Bronchial epithelial cell (primary cell): ENCODE measurements at regions not wholly inside any gene's neighbourhood (a gene's known extent, or its start where the extent isn't known, plus 50 kb on each side); places are given as distances from the start of the nearest gene placed in this dataset.
A peak's percentile ranks its signal among the peaks of the same experiment; 100 is the strongest.

Source experiments
- DNase-seq: peaks from one replicate; pipeline ENCODE4 v3.0.0-alpha.2; 2010; ENCODE audit warnings: low read depth
- FAIRE-seq: peaks from 2 replicates; lab custom pipeline; 2011; peaks lifted over from hg19 to GRCh38; lab: Jason Lieb, UNC
- H3K27me3 ChIP-seq: 2 replicates; pipeline ENCODE4 v1.5.1; 2011; ENCODE audit warnings: low read length; ENCODE audit not compliant: control insufficient read depth, insufficient read depth
- H3K36me3 ChIP-seq: 2 replicates; pipeline ENCODE4 v1.5.1; 2011; ENCODE audit warnings: low read length; ENCODE audit not compliant: control insufficient read depth, insufficient read depth
- H3K4me3 ChIP-seq: 2 replicates; pipeline ENCODE4 v1.5.1; 2011; ENCODE audit warnings: mild to moderate bottlenecking, low read depth, low read length, control low read depth
- TF ChIP-seq, protein P1 (sequence below): IDR thresholded peaks from 2 replicates; pipeline ENCODE4 v1.5.1; 2011; ENCODE audit warnings: mild to moderate bottlenecking, moderate library complexity, low read length, control low read depth, inconsistent platforms; ENCODE audit not compliant: insufficient read depth, severe bottlenecking

DNA sequence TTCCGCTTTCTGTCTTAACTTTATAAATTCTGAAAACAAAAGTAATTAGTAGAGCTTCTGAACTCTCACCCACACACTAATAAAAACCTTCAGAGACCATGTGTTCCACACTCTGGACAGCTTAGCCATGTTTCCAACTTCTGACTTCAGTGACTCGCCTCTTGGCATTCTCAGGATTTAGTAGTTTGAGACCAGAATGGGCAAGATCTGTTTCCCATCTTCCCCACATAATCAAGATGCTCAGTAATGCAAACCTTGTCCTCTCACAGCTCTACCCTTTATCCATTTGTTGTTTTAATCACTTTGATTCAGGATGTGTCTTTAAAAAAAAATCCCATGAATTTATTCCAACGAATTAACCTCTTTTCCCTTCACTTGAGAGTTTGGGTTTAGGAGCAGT, 166.6 kb upstream of the SLC24A5 start:
- no peaks in the 10 kb centered on the region for H3K27me3 ChIP-seq
- TF ChIP-seq, protein P1, sequence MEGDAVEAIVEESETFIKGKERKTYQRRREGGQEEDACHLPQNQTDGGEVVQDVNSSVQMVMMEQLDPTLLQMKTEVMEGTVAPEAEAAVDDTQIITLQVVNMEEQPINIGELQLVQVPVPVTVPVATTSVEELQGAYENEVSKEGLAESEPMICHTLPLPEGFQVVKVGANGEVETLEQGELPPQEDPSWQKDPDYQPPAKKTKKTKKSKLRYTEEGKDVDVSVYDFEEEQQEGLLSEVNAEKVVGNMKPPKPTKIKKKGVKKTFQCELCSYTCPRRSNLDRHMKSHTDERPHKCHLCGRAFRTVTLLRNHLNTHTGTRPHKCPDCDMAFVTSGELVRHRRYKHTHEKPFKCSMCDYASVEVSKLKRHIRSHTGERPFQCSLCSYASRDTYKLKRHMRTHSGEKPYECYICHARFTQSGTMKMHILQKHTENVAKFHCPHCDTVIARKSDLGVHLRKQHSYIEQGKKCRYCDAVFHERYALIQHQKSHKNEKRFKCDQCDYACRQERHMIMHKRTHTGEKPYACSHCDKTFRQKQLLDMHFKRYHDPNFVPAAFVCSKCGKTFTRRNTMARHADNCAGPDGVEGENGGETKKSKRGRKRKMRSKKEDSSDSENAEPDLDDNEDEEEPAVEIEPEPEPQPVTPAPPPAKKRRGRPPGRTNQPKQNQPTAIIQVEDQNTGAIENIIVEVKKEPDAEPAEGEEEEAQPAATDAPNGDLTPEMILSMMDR: no peak
- no peak for DNase-seq

DNA sequence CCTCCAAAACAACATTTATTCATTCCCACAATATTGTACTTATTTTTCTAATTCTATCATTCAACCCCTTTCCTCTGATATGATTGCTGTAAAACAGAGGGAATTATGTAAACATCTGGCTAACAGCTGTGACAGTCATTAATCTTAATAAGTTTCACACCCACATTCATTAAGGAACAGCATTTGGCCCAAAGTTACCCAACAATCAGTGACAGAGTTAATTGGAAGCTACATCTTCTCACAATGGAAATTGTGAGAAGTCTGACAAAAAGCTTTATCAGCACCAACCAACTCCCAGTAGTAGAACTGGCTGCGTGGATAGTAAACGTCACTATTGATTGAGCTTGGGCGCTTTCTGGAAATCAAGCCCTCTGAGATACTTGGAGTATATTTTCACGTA, 165.8 kb upstream of the SLC24A5 start:
- DNase-seq: no peak
- Histone ChIP-seq H3K36me3 (no peaks in the 10 kb centered on the region), H3K27me3 (no peaks in the 10 kb centered on the region), H3K4me3 (no peak overlapping the region)
- TF ChIP-seq, protein P1: no peak
- no peak for FAIRE-seq

More for the DNA sequence above, 166.6 kb upstream of the SLC24A5 start:
- no peak for FAIRE-seq
- Histone ChIP-seq H3K4me3 (no peak overlapping the region), H3K36me3 (no peaks in the 10 kb centered on the region)

DNA sequence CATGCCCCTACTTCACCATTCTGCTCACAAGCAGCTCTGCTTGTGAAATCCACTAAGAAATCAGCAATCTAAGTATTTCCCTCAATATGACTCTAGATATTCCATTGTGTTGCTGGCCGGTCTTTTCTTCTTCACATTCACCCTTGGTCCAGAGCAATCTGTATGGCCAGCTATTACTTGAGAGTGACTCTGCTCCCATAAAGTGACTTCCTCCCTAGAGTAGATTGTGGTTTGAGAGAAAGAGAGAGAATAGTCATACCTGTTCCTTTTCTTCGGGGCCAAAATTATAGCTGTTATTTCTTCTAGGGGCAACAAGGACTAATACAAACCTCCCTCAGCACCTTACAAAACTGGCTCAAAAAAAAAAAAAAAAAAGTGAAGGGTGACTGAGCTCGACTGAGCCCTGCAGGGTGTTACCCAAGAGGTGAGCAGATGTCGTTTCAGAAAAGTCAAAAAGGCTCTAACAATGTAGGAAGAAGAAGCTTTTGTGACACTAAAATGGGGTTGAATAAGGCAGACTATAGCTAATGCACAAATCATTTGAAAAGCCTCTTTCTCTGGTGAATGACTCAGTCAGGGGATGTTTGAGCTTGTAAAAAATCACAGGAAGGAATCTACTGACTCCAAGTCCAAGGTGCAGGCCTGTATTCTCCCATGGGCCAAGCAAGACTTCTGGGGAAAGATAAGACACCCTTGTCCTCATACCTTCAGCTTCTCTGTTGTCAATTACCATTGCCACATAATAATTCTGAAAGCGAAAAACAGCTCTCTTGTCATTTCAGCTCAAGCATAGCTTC, 161.0 kb upstream of the SLC24A5 start:
- DNase-seq: peak; percentile 68
- no peak for FAIRE-seq
- Histone ChIP-seq H3K4me3 (no peak overlapping the region), H3K27me3 (no peaks in the 10 kb centered on the region), H3K36me3 (no peaks in the 10 kb centered on the region)
- TF ChIP-seq, protein P1: no peak

DNA sequence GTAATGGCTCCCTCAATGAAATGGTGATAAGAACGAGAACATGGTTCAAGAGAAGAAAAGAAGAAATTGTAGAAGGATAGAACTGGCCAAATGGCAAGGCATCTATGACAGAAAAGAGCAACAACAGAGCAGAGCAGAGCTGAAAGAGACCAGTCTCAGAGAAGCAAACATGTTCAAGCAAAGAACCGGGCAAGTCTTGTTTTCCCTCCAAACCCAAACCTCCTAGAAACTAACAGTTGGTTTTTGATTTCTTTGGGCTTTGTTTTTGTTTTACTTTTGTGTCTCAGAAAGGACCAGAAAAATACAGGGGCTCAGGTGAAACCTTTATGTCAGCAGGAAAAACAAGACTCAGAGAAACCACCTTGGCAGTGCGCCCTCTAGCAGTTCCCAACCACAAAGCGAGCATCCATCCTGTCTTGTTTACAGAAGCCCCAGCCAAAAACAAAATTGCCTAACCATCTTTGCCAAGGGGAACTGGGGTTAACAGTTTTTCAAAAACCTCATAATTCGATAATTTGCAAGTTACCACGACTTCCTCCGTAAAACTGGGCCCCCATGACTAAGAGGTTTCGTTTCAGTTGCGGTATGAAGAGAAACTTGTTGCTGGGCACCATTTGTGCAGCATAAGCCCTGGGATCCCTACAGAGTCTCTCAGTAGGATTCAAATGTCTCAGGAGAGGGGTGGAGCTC, 159.2 kb upstream of the SLC24A5 start:
- no peaks in the 10 kb centered on the region for H3K36me3 ChIP-seq
- H3K27me3 ChIP-seq: no peaks in the 10 kb centered on the region
- TF ChIP-seq, protein P1: no peak
- DNase-seq (no peak), FAIRE-seq (no peak)
- H3K4me3 ChIP-seq: no peak overlapping the region

DNA sequence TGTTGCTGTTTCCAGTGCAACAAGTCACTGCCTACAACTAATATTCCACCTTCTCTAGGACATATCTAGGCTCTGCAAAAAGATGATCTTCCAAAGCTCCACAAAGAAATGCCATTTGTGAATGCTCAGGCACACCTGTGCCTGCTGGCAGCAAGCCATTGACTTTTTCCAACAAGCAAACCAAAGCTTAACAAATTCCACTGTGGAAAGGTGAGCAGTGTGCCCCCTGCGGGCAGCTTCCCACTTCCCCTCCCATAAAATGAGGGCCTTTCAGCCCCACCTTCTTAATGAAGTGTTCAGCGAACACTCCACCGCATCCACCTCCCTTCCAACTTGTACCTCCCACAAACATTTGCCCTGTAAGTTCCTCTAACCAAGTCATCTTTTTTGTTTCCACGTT, 157.5 kb upstream of the SLC24A5 start:
- no peak for FAIRE-seq

More for the DNA sequence above, 157.5 kb upstream of the SLC24A5 start:
- no peak for DNase-seq
- Histone ChIP-seq H3K27me3 (no peaks in the 10 kb centered on the region), H3K36me3 (no peaks in the 10 kb centered on the region), H3K4me3 (no peak overlapping the region)
- TF ChIP-seq, protein P1: no peak
